ENCODE measurements at regions not wholly inside any gene's neighbourhood (a gene's known extent, or its start where the extent isn't known, plus 50 kb on each side); places are given as distances from the start of the nearest gene placed in this dataset.
"Not testable (repeated sequence)": the region's sequence is repeated elsewhere in the genome, so short reads cannot be mapped to it uniquely, and the experiment has no call there.

- ATAC-seq (no peak), DNase-seq (no peak)
- Histone ChIP-seq H3K4me3 (no peak overlapping the region), H3K36me3 (ENCODE audit: low read depth) (no peaks in the 10 kb centered on the region), H3K4me1 (ENCODE audit: low read depth) (no peaks in the 10 kb centered on the region), H3K9me3 (peaks cover 14% of the 10 kb centered on the region)
- intact Hi-C loops (cut with DNase I, micrococcal nuclease): no loop called here
- no peak for TF ChIP-seq CTCF (IDR thresholded peaks at IDR 0.05)
Observed at GRCh38 chr5:8553364-8553763, 684.4 kb downstream of the MTRR start.

- DNase-seq (no peak), ATAC-seq (no peak)
- TF ChIP-seq CTCF (IDR thresholded peaks at IDR 0.05): no peak
- Histone ChIP-seq H3K4me3 (no peak overlapping the region), H3K36me3 (ENCODE audit: low read depth) (no peaks in the 10 kb centered on the region), H3K9me3 (peaks cover 14% of the 10 kb centered on the region), H3K4me1 (ENCODE audit: low read depth) (no peaks in the 10 kb centered on the region)
- intact Hi-C loops (cut with DNase I, micrococcal nuclease): no loop called here
Observed at GRCh38 chr5:8557728-8558127, 688.8 kb downstream of the MTRR start.

- ATAC-seq (no peak), DNase-seq (no peak)
- Histone ChIP-seq H3K4me3 (no peak overlapping the region), H3K4me1 (ENCODE audit: low read depth) (no peaks in the 10 kb centered on the region), H3K36me3 (ENCODE audit: low read depth) (no peaks in the 10 kb centered on the region), H3K9me3 (no peaks in the 10 kb centered on the region)
- intact Hi-C loops (cut with DNase I, micrococcal nuclease): no loop called here
- TF ChIP-seq CTCF (IDR thresholded peaks at IDR 0.05): no peak
Observed at GRCh38 chr5:8560776-8561175, 691.8 kb downstream of the MTRR start.

- no peaks in the 10 kb centered on the region for H3K4me1 ChIP-seq (ENCODE audit: low read depth)
- ATAC-seq (no peak), DNase-seq (no peak)
- H3K9me3 ChIP-seq: no peaks in the 10 kb centered on the region
- intact Hi-C loops (cut with DNase I, micrococcal nuclease): no loop called here
- no peaks in the 10 kb centered on the region for H3K36me3 ChIP-seq (ENCODE audit: low read depth)
- H3K4me3 ChIP-seq: no peak overlapping the region
- no peak for TF ChIP-seq CTCF (IDR thresholded peaks at IDR 0.05)
Observed at GRCh38 chr5:8561224-8561840, 692.4 kb downstream of the MTRR start.

- H3K4me3 ChIP-seq: no peak overlapping the region
- intact Hi-C loops (cut with DNase I, micrococcal nuclease): no loop called here
- H3K9me3 ChIP-seq: no peaks in the 10 kb centered on the region
- TF ChIP-seq CTCF (IDR thresholded peaks at IDR 0.05): no peak
- ATAC-seq: no peak
- no peaks in the 10 kb centered on the region for H3K4me1 ChIP-seq (ENCODE audit: low read depth)
- no peak for DNase-seq
- no peaks in the 10 kb centered on the region for H3K36me3 ChIP-seq (ENCODE audit: low read depth)
Observed at GRCh38 chr5:8561854-8562253, 692.9 kb downstream of the MTRR start.

GRCh38 chr5:8563540-8563939 is 694.6 kb downstream of the MTRR start:
- ATAC-seq; H3K9me3 ChIP-seq; DNase-seq; H3K36me3 ChIP-seq (ENCODE audit: low read depth); intact Hi-C loops (cut with DNase I, micrococcal nuclease); H3K4me3 ChIP-seq; H3K4me1 ChIP-seq (ENCODE audit: low read depth): not testable (repeated sequence)

Measured in mucosa of descending colon (tissue), 3 donors.